ENCODE measurements at regions not wholly inside any gene's neighbourhood (a gene's known extent, or its start where the extent isn't known, plus 50 kb on each side); places are given as distances from the start of the nearest gene placed in this dataset.

DNA sequence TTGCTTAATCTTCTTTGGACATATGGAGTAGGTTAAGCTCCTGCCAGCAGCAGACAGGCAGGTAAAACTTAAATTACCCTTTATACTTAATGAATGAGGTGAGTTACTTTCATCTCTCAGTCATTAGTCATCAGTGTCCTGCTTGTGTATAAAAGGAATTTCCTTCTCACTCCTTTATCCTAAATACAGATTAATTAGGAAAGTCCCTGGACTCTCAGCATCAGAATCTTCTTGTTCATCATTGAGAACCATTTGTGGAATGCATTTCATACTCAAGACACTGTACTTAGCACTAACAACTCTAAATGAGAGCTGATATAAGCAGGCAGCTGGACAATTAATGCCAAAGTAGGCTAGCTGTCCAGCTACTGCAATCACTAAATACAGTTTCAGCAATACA lies 630.4 kb downstream of the METTL15 start:
- intact Hi-C loops (cut with micrococcal nuclease), result no loop called here
- no peak for DNase-seq
- no peak overlapping the region for H3K27ac ChIP-seq (replicated peaks)
- TF ChIP-seq, protein P1, sequence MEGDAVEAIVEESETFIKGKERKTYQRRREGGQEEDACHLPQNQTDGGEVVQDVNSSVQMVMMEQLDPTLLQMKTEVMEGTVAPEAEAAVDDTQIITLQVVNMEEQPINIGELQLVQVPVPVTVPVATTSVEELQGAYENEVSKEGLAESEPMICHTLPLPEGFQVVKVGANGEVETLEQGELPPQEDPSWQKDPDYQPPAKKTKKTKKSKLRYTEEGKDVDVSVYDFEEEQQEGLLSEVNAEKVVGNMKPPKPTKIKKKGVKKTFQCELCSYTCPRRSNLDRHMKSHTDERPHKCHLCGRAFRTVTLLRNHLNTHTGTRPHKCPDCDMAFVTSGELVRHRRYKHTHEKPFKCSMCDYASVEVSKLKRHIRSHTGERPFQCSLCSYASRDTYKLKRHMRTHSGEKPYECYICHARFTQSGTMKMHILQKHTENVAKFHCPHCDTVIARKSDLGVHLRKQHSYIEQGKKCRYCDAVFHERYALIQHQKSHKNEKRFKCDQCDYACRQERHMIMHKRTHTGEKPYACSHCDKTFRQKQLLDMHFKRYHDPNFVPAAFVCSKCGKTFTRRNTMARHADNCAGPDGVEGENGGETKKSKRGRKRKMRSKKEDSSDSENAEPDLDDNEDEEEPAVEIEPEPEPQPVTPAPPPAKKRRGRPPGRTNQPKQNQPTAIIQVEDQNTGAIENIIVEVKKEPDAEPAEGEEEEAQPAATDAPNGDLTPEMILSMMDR (IDR thresholded peaks at IDR 0.05; ENCODE audit: borderline replicate concordance), result no peak
- no peaks in the 10 kb centered on the region for H3K27me3 ChIP-seq (ENCODE audit: low read depth)
- no peaks in the 10 kb centered on the region for H3K9me3 ChIP-seq (replicated peaks)
- no peak overlapping the region for H3K4me3 ChIP-seq
- no peaks in the 10 kb centered on the region for H3K36me3 ChIP-seq
- H3K4me1 ChIP-seq, result no peaks in the 10 kb centered on the region

DNA sequence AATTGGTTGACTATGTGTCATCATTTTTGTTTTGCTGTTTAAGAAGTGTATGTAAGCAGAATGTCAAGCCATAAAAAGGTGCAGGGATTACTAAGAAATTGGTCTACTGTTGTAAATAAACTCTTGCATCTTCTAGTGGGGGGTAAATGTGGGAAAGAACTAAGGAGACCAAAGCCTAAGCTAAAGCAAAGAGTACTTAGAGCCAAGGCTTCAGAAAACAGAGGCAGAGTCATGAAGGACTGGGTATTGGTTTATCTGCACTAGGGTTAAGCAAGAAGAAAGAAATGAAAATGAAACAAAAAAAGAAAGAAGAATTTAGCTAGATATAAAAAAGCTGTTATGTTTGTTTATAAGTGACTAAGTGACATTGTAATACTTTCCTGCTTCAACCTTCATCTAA lies 628.1 kb downstream of the METTL15 start:
- H3K4me3 ChIP-seq, result no peak overlapping the region
- H3K9me3 ChIP-seq (replicated peaks), result no peaks in the 10 kb centered on the region
- intact Hi-C loops (cut with micrococcal nuclease), result no loop called here
- no peak overlapping the region for H3K27ac ChIP-seq (replicated peaks)
- H3K4me1 ChIP-seq, result no peaks in the 10 kb centered on the region
- no peak for DNase-seq
- no peaks in the 10 kb centered on the region for H3K27me3 ChIP-seq (ENCODE audit: low read depth)
- no peaks in the 10 kb centered on the region for H3K36me3 ChIP-seq
- TF ChIP-seq, protein P1 (IDR thresholded peaks at IDR 0.05; ENCODE audit: borderline replicate concordance), result no peak

- no peaks in the 10 kb centered on the region for H3K36me3 ChIP-seq
- TF ChIP-seq, protein P1 (IDR thresholded peaks at IDR 0.05; ENCODE audit: borderline replicate concordance), result no peak
- H3K27me3 ChIP-seq (ENCODE audit: low read depth), result no peaks in the 10 kb centered on the region
- no peak for DNase-seq
- no peaks in the 10 kb centered on the region for H3K9me3 ChIP-seq (replicated peaks)
- intact Hi-C loops (cut with micrococcal nuclease), result no loop called here
- no peak overlapping the region for H3K27ac ChIP-seq (replicated peaks)
- no peaks in the 10 kb centered on the region for H3K4me1 ChIP-seq
- H3K4me3 ChIP-seq, result no peak overlapping the region
Measured at GRCh38 chr11:28735511-28735910, 627.3 kb downstream of the METTL15 start.

DNA sequence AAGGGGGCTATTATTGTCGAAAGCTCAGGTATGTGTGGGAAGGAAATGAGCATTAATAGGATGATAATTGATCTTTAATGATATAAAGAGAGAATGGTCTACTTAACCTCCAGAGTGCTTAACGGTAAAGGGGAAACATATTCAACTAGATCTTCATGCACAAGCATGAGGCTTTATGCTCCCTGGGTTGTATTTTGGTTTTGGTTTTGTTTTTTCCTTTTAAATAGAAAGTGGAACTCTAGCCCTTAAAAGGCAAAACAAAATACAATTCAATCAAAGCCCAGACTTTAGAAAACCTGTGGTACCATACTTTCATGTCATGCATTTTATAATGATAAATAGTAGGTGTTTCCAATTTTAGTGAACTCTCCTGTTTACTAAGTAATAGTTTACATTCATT lies 622.7 kb downstream of the METTL15 start:
- intact Hi-C loops (cut with micrococcal nuclease), result no loop called here
- H3K4me1 ChIP-seq, result no peaks in the 10 kb centered on the region
- DNase-seq, result no peak
- TF ChIP-seq, protein P1 (IDR thresholded peaks at IDR 0.05; ENCODE audit: borderline replicate concordance), result no peak
- no peaks in the 10 kb centered on the region for H3K36me3 ChIP-seq
- no peaks in the 10 kb centered on the region for H3K9me3 ChIP-seq (replicated peaks)
- no peaks in the 10 kb centered on the region for H3K27me3 ChIP-seq (ENCODE audit: low read depth)
- no peak overlapping the region for H3K27ac ChIP-seq (replicated peaks)
- H3K4me3 ChIP-seq, result no peak overlapping the region

DNA sequence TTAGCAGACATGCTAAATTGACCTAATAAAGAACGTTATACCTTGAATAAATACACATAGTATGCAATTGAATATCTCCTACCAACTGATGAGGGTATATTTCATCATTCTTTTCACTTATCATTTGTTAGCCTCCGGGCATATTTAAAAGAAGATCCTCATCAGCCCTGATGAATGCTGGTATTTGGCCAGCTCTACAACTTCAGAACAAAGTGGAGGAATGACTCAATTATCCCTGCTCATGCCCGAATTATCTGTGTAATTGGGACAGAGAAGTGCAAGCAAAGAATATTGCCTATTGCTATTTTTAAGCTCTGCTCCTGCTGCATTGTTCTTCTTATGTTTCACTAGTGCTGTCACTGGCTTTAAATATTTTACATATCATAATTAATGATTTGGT lies 622.1 kb downstream of the METTL15 start:
- H3K4me3 ChIP-seq, result no peak overlapping the region
- no peak overlapping the region for H3K27ac ChIP-seq (replicated peaks)
- no peaks in the 10 kb centered on the region for H3K27me3 ChIP-seq (ENCODE audit: low read depth)
- no peak for DNase-seq
- TF ChIP-seq, protein P1 (IDR thresholded peaks at IDR 0.05; ENCODE audit: borderline replicate concordance), result no peak
- no peaks in the 10 kb centered on the region for H3K36me3 ChIP-seq
- H3K4me1 ChIP-seq, result no peaks in the 10 kb centered on the region
- intact Hi-C loops (cut with micrococcal nuclease), result no loop called here
- H3K9me3 ChIP-seq (replicated peaks), result no peaks in the 10 kb centered on the region

- Histone ChIP-seq H3K4me3 (no peak overlapping the region), H3K27me3 (ENCODE audit: low read depth) (no peaks in the 10 kb centered on the region), H3K4me1 (no peaks in the 10 kb centered on the region), H3K9me3 (replicated peaks) (no peaks in the 10 kb centered on the region), H3K36me3 (no peaks in the 10 kb centered on the region), H3K27ac (replicated peaks) (no peak overlapping the region)
- DNase-seq, result no peak
- intact Hi-C loops (cut with micrococcal nuclease), result no loop called here
- TF ChIP-seq, protein P1 (IDR thresholded peaks at IDR 0.05; ENCODE audit: borderline replicate concordance), result no peak
Measured at GRCh38 chr11:28729339-28729738, 621.2 kb downstream of the METTL15 start.

Data from left ventricle myocardium inferior (tissue), 1 donor.